Activated CD4-positive, alpha-beta T cell treated with anti-CD3 and anti-CD28 coated beads, Interleukin-2, amount 50 U/mL, for 16 hours (primary cell): ENCODE measurements at regions not wholly inside any gene's neighbourhood (a gene's known extent, or its start where the extent isn't known, plus 50 kb on each side); places are given as distances from the start of the nearest gene placed in this dataset.

Experiments used
- DNase-seq: peaks from one replicate; pipeline ENCODE4 v3.0.0-alpha.2; 2020

GRCh38 chr9:14466429-14466818 lies 152.5 kb upstream of the NFIB start:
- DNase-seq, result no peak

GRCh38 chr9:14462950-14463349 lies 149.0 kb upstream of the NFIB start:
- no peak for DNase-seq

- no peak for DNase-seq
Observed at GRCh38 chr9:14455243-14455642, 141.3 kb upstream of the NFIB start.

- DNase-seq, result no peak
Observed at GRCh38 chr9:14453286-14453685, 139.3 kb upstream of the NFIB start.

GRCh38 chr9:14452539-14452938 lies 138.6 kb upstream of the NFIB start:
- no peak for DNase-seq

GRCh38 chr9:14451949-14452348 lies 138.0 kb upstream of the NFIB start:
- DNase-seq, result no peak

- no peak for DNase-seq
Observed at GRCh38 chr9:14447103-14447502, 133.2 kb upstream of the NFIB start.

GRCh38 chr9:14445946-14446345 lies 132.0 kb upstream of the NFIB start:
- no peak for DNase-seq

GRCh38 chr9:14442956-14443355 lies 129.0 kb upstream of the NFIB start:
- no peak for DNase-seq

GRCh38 chr9:14441976-14442651 lies 128.2 kb upstream of the NFIB start:
- DNase-seq, result peak; percentile 8

GRCh38 chr9:14441115-14441514 lies 127.2 kb upstream of the NFIB start:
- DNase-seq, result no peak

- DNase-seq, result no peak
Observed at GRCh38 chr9:14440062-14440461, 126.1 kb upstream of the NFIB start.

- no peak for DNase-seq
Observed at GRCh38 chr9:14439555-14439954, 125.6 kb upstream of the NFIB start.

- DNase-seq, result no peak
Observed at GRCh38 chr9:14438232-14439021, 124.5 kb upstream of the NFIB start.

GRCh38 chr9:14437354-14438231 lies 123.7 kb upstream of the NFIB start:
- DNase-seq, result no peak

GRCh38 chr9:14435871-14436270 lies 121.9 kb upstream of the NFIB start:
- DNase-seq, result no peak

GRCh38 chr9:14434971-14435718 lies 121.2 kb upstream of the NFIB start:
- no peak for DNase-seq

- no peak for DNase-seq
Observed at GRCh38 chr9:14434158-14434504, 120.2 kb upstream of the NFIB start.

GRCh38 chr9:14433351-14434157 lies 119.6 kb upstream of the NFIB start:
- peak; percentile 5 for DNase-seq

GRCh38 chr9:14432666-14433350 lies 118.9 kb upstream of the NFIB start:
- DNase-seq, result no peak

GRCh38 chr9:14428781-14429230 lies 114.9 kb upstream of the NFIB start:
- DNase-seq, result peak; percentile 35
